ENCODE measurements at regions not wholly inside any gene's neighbourhood (a gene's known extent, or its start where the extent isn't known, plus 50 kb on each side); places are given as distances from the start of the nearest gene placed in this dataset.

DNA sequence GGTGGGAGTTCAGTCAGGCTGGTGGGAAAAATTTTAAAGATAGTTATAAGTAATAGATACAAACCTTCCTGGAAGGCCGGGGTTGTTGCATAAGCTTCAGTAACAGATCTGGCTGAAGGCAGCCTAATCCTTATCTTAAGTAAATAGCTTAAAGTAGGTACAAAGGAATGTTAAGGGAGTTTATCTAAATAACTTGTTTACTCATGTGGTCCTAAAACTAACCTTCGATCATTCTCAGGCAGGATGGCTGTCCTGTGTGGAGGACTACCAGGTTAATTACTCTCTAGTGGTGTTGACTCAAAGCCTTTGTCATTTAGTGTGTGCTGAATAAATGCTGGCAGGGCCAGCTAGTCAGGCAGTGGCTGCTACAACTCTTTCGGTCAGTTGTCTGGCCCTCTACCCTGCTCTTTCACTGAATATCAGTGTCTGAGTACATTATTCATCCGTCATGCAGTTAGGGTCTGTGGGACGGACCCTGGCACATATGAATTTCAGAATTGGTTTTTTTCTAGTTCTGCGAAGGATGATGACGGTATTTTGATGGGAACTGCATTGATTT, 131.6 kb upstream of the TAB2 start:
- no peaks in the 10 kb centered on the region for H3K4me1 ChIP-seq (replicated peaks in 1 of 2)
- H3K27me3 ChIP-seq, result no peaks in the 10 kb centered on the region
- H3K36me3 ChIP-seq (replicated peaks in 1 of 2), result no peaks in the 10 kb centered on the region
- H3K4me3 ChIP-seq, result no peak overlapping the region
- H3K27ac ChIP-seq, result no peak overlapping the region
- intact Hi-C loops (cut with DNase I), result no loop called here
- DNase-seq, result no peak
- H3K9me3 ChIP-seq (replicated peaks in 1 of 3), result no peaks in the 10 kb centered on the region
- 88 to 93% (median 90%) methylated on average over 7 of the region's 7 CpGs for WGBS, 4 donors
- no peak for TF ChIP-seq POLR2A (IDR thresholded peaks at IDR 0.05)
- TF ChIP-seq, protein P1, sequence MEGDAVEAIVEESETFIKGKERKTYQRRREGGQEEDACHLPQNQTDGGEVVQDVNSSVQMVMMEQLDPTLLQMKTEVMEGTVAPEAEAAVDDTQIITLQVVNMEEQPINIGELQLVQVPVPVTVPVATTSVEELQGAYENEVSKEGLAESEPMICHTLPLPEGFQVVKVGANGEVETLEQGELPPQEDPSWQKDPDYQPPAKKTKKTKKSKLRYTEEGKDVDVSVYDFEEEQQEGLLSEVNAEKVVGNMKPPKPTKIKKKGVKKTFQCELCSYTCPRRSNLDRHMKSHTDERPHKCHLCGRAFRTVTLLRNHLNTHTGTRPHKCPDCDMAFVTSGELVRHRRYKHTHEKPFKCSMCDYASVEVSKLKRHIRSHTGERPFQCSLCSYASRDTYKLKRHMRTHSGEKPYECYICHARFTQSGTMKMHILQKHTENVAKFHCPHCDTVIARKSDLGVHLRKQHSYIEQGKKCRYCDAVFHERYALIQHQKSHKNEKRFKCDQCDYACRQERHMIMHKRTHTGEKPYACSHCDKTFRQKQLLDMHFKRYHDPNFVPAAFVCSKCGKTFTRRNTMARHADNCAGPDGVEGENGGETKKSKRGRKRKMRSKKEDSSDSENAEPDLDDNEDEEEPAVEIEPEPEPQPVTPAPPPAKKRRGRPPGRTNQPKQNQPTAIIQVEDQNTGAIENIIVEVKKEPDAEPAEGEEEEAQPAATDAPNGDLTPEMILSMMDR (IDR thresholded peaks at IDR 0.05), result no peak

DNA sequence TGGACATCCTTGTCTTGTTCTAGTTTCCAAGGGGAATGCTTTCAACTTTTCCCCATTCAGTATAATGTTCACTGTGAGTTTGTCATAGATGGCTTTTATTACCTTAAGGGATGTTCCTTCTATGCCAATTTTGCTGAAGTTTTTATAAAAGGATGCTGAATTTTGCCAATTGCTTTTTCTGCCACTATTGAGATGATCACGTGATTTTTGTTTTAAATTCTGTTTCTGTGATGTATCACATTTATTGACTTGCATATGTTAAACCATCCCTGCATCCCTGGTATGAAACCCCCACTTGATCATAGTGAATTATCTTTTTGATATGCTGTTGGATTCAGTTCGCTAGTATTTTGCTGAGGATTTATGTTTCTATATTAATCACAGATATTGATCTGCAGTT, 130.6 kb upstream of the TAB2 start:
- Histone ChIP-seq H3K27ac (no peak overlapping the region), H3K27me3 (no peaks in the 10 kb centered on the region), H3K9me3 (replicated peaks in 1 of 3) (no peaks in the 10 kb centered on the region), H3K4me1 (replicated peaks in 1 of 2) (no peaks in the 10 kb centered on the region), H3K4me3 (no peak overlapping the region), H3K36me3 (replicated peaks in 1 of 2) (no peaks in the 10 kb centered on the region)
- TF ChIP-seq POLR2A (IDR thresholded peaks at IDR 0.05), result no peak
- TF ChIP-seq, protein P1 (IDR thresholded peaks at IDR 0.05), result no peak
- DNase-seq, result no peak
- intact Hi-C loops (cut with DNase I), result no loop called here
- 82 to 88% (median 85%) methylated on average over 2 of the region's 2 CpGs for WGBS, 4 donors

DNA sequence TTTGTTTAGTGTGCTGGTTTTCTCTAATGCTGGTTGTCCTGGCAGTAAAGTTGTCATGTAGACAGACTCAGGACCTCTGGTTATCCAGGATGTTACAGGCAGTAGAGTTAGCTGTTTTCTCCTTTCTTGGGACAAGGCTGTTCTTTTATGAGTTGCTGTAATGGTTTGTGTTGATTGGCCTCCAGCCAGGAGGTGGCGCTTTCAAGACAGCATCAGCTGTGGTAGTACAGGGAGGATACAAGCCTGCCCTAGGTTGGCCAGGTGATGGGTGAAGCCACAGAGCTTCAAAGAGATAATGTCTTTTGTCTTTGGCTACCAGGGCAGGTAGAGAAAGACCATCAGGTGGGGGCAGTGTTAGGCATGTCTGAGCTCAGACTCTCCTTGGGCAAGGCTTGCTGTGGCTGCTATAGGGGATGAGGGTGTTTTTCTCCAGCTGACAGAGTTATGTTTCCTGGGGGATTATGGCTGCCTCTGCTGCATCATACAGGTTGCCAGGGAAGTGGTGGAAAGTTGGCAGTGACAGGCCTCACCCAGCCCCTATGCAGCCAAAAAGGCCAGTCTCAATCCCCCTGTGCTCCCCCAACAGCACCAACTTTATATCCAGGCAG, 127.2 kb upstream of the TAB2 start:
- H3K4me1 ChIP-seq (replicated peaks in 1 of 2), result no peaks in the 10 kb centered on the region
- no peaks in the 10 kb centered on the region for H3K9me3 ChIP-seq (replicated peaks in 1 of 3)
- H3K27ac ChIP-seq, result no peak overlapping the region
- intact Hi-C loops (cut with DNase I), result no loop called here
- no peaks in the 10 kb centered on the region for H3K27me3 ChIP-seq
- H3K36me3 ChIP-seq (replicated peaks in 1 of 2), result no peaks in the 10 kb centered on the region
- TF ChIP-seq, protein P1 (IDR thresholded peaks at IDR 0.05), result peak in 2 of 6 experiments; percentile 9 to 13
- no peak for TF ChIP-seq POLR2A (IDR thresholded peaks at IDR 0.05)
- DNase-seq, result peak in 6 of 7 donors; percentile 23 to 67 (median 44)
- H3K4me3 ChIP-seq, result no peak overlapping the region
- WGBS, 4 donors, result 29 to 77% (median 55%) methylated on average over 1 of the region's 1 CpG

DNA sequence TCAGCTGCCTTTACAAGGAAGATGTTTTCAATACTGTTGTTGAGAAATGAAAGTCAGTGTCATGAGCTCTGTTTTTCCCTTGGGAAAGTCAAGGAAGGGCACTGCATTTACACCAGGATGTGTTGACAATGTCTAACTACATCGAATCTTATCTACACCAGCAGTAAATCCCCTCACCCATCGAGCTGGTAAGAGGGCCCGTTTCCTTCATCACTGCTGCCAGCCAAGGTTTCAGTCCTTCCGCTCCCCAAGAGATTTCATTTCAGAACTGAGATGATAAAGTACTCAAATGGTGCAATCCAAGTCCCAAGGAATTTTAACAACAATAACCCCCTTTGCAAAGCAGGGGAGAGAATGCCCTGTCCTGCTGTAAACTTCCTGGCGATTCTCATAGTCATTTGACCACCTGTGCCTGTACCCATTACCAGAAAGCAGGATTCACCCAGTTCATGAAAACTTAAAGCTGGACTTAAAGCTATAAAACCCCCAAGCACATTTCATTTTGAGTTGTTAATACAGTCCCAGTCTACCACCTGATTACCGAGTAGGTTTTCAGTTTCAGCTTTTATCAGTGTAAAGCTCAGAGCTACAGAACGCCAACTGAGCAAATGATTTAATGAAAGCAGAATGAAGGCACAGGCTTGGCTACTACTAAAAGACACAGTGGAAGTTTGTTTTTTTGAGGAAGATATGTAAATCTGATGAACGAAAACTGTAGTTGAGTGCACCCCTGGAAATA, 122.5 kb upstream of the TAB2 start:
- 72 to 77% (median 74%) methylated on average over 8 of the region's 8 CpGs for WGBS, 4 donors
- TF ChIP-seq, protein P1 (IDR thresholded peaks at IDR 0.05), result no peak
- no peak for TF ChIP-seq POLR2A (IDR thresholded peaks at IDR 0.05)
- no peak for DNase-seq

More for the DNA sequence above, 122.5 kb upstream of the TAB2 start:
- Histone ChIP-seq H3K27me3 (no peaks in the 10 kb centered on the region), H3K36me3 (replicated peaks in 1 of 2) (no peaks in the 10 kb centered on the region), H3K4me1 (replicated peaks in 1 of 2) (no peaks in the 10 kb centered on the region), H3K9me3 (replicated peaks in 1 of 3) (no peaks in the 10 kb centered on the region), H3K4me3 (no peak overlapping the region), H3K27ac (no peak overlapping the region)
- intact Hi-C loops (cut with DNase I), result no loop called here

Measured in adrenal gland (tissue), 9 donors.